ENCODE measurements at regions not wholly inside any gene's neighbourhood (a gene's known extent, or its start where the extent isn't known, plus 50 kb on each side); places are given as distances from the start of the nearest gene placed in this dataset.

- Histone ChIP-seq H3K9me3 (ENCODE audit: control insufficient read depth, insufficient read depth, low read length) (no peaks in the 10 kb centered on the region), H3K4me2 (ENCODE audit: low read length) (no peak overlapping the region), H3K4me1 (ENCODE audit: control insufficient read depth, low read length) (no peaks in the 10 kb centered on the region), H3K4me3 (ENCODE audit: low read length) (no peak overlapping the region), H4K20me1 (ENCODE audit: control insufficient read depth, insufficient read depth, low read depth, low read length) (no peaks in the 10 kb centered on the region), H3F3A (ENCODE audit: control insufficient read depth, insufficient read depth) (no peaks in the 10 kb centered on the region), H3K27me3 (ENCODE audit: control insufficient read depth, low read length) (no peaks in the 10 kb centered on the region), H3K27ac (ENCODE audit: low read depth, low read length) (no peak overlapping the region), H3K9me2 (replicated peaks; ENCODE audit: control insufficient read depth, low read length) (no peaks in the 10 kb centered on the region), H3K36me3 (ENCODE audit: control insufficient read depth, low read length) (no peaks in the 10 kb centered on the region), H3K79me2 (ENCODE audit: control insufficient read depth, low read length) (no peaks in the 10 kb centered on the region)
- no peak for TF ChIP-seq EZH2phosphoT487 (IDR thresholded peaks at IDR 0.05; ENCODE audit: borderline replicate concordance, low read length)
- no peak for TF ChIP-seq CTCF (IDR thresholded peaks at IDR 0.05; ENCODE audit: low read depth, low read length, poor library complexity, severe bottlenecking)
Measured at GRCh38 chr3:178099274-178099673, 437.0 kb upstream of the KCNMB2 start.

GRCh38 chr3:178099862-178100261, 436.4 kb upstream of the KCNMB2 start:
- Histone ChIP-seq H3K36me3 (ENCODE audit: control insufficient read depth, low read length) (no peaks in the 10 kb centered on the region), H3K4me3 (ENCODE audit: low read length) (no peak overlapping the region), H3K4me1 (ENCODE audit: control insufficient read depth, low read length) (no peaks in the 10 kb centered on the region), H3K9me2 (replicated peaks; ENCODE audit: control insufficient read depth, low read length) (no peaks in the 10 kb centered on the region), H4K20me1 (ENCODE audit: control insufficient read depth, insufficient read depth, low read depth, low read length) (no peaks in the 10 kb centered on the region), H3F3A (ENCODE audit: control insufficient read depth, insufficient read depth) (no peaks in the 10 kb centered on the region), H3K4me2 (ENCODE audit: low read length) (no peak overlapping the region), H3K27ac (ENCODE audit: low read depth, low read length) (no peak overlapping the region), H3K27me3 (ENCODE audit: control insufficient read depth, low read length) (no peaks in the 10 kb centered on the region), H3K9me3 (ENCODE audit: control insufficient read depth, insufficient read depth, low read length) (no peaks in the 10 kb centered on the region), H3K79me2 (ENCODE audit: control insufficient read depth, low read length) (no peaks in the 10 kb centered on the region)
- TF ChIP-seq CTCF (IDR thresholded peaks at IDR 0.05; ENCODE audit: low read depth, low read length, poor library complexity, severe bottlenecking) = no peak
- TF ChIP-seq EZH2phosphoT487 (IDR thresholded peaks at IDR 0.05; ENCODE audit: borderline replicate concordance, low read length) = no peak

GRCh38 chr3:178100908-178101307, 435.3 kb upstream of the KCNMB2 start:
- no peaks in the 10 kb centered on the region for H3K9me3 ChIP-seq (ENCODE audit: control insufficient read depth, insufficient read depth, low read length)
- no peaks in the 10 kb centered on the region for H3K4me1 ChIP-seq (ENCODE audit: control insufficient read depth, low read length)
- TF ChIP-seq EZH2phosphoT487 (IDR thresholded peaks at IDR 0.05; ENCODE audit: borderline replicate concordance, low read length) (no peak), CTCF (IDR thresholded peaks at IDR 0.05; ENCODE audit: low read depth, low read length, poor library complexity, severe bottlenecking) (no peak)
- H3K27me3 ChIP-seq (ENCODE audit: control insufficient read depth, low read length) = no peaks in the 10 kb centered on the region
- H3K79me2 ChIP-seq (ENCODE audit: control insufficient read depth, low read length) = no peaks in the 10 kb centered on the region
- no peaks in the 10 kb centered on the region for H4K20me1 ChIP-seq (ENCODE audit: control insufficient read depth, insufficient read depth, low read depth, low read length)
- H3K4me2 ChIP-seq (ENCODE audit: low read length) = no peak overlapping the region
- H3K4me3 ChIP-seq (ENCODE audit: low read length) = no peak overlapping the region
- H3K36me3 ChIP-seq (ENCODE audit: control insufficient read depth, low read length) = no peaks in the 10 kb centered on the region
- H3K27ac ChIP-seq (ENCODE audit: low read depth, low read length) = no peak overlapping the region
- no peaks in the 10 kb centered on the region for H3F3A ChIP-seq (ENCODE audit: control insufficient read depth, insufficient read depth)
- no peaks in the 10 kb centered on the region for H3K9me2 ChIP-seq (replicated peaks; ENCODE audit: control insufficient read depth, low read length)

- no peaks in the 10 kb centered on the region for H3K27me3 ChIP-seq (ENCODE audit: control insufficient read depth, low read length)
- H3K4me2 ChIP-seq (ENCODE audit: low read length) = no peak overlapping the region
- no peaks in the 10 kb centered on the region for H3K36me3 ChIP-seq (ENCODE audit: control insufficient read depth, low read length)
- H3K9me3 ChIP-seq (ENCODE audit: control insufficient read depth, insufficient read depth, low read length) = no peaks in the 10 kb centered on the region
- no peaks in the 10 kb centered on the region for H3K4me1 ChIP-seq (ENCODE audit: control insufficient read depth, low read length)
- H3K9me2 ChIP-seq (replicated peaks; ENCODE audit: control insufficient read depth, low read length) = no peaks in the 10 kb centered on the region
- H3K27ac ChIP-seq (ENCODE audit: low read depth, low read length) = no peak overlapping the region
- no peak for TF ChIP-seq CTCF (IDR thresholded peaks at IDR 0.05; ENCODE audit: low read depth, low read length, poor library complexity, severe bottlenecking)
- no peak for TF ChIP-seq EZH2phosphoT487 (IDR thresholded peaks at IDR 0.05; ENCODE audit: borderline replicate concordance, low read length)
- no peaks in the 10 kb centered on the region for H4K20me1 ChIP-seq (ENCODE audit: control insufficient read depth, insufficient read depth, low read depth, low read length)
- H3K4me3 ChIP-seq (ENCODE audit: low read length) = no peak overlapping the region
- H3K79me2 ChIP-seq (ENCODE audit: control insufficient read depth, low read length) = no peaks in the 10 kb centered on the region
- no peaks in the 10 kb centered on the region for H3F3A ChIP-seq (ENCODE audit: control insufficient read depth, insufficient read depth)
Measured at GRCh38 chr3:178103140-178103539, 433.1 kb upstream of the KCNMB2 start.
